Iris pigment epithelial cell (primary cell): ENCODE measurements at regions not wholly inside any gene's neighbourhood (a gene's known extent, or its start where the extent isn't known, plus 50 kb on each side); places are given as distances from the start of the nearest gene placed in this dataset.

Source experiments
- DNase-seq: peaks from one replicate; pipeline ENCODE4 v3.0.0-alpha.2; 2011; ENCODE audit warnings: low read depth

DNA sequence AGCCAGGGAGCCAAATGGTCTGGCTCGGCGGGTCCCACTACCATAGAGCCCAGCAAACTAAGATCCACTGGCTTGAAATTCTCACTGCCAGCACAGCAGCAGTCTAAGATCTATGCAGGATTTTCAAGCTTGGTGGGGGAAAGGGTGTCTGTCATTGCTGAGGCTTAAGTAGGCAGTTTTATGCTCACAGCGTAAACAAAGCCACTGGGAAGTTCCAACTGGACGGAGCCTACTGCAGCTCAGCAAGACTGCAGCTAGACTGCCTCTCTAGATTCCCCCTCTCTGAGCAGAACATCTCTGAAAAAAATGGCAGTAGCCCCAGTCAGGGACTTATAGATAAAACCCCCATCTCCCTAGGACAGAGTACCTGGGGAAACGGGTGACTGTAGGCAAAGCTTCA is 277.6 kb upstream of the PHF14 start:
- DNase-seq, result no peak

- no peak for DNase-seq
Measured at GRCh38 chr7:10703059-10703458, 270.6 kb upstream of the PHF14 start.

DNA sequence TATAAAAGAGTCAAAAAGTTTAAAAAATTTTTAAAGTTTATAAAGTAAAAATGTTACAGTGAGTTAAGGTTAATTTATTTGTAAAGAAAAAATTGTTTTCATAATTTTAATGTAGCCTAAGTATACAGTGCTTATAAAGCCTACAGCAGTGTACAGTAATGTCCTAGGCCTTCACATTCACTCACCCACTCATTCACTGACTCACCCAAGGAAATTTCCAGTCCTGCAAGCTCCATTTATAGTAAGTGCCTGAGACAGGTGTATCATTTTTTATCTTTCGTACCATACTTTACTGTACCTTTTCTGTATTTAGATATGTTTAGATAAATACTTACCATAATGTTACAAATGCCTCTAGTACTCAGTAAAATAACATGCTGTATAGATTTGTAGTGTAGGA is 269.7 kb upstream of the PHF14 start:
- no peak for DNase-seq

GRCh38 chr7:10704653-10705052 is 269.0 kb upstream of the PHF14 start:
- no peak for DNase-seq

GRCh38 chr7:10706875-10707493 is 266.7 kb upstream of the PHF14 start:
- no peak for DNase-seq

DNA sequence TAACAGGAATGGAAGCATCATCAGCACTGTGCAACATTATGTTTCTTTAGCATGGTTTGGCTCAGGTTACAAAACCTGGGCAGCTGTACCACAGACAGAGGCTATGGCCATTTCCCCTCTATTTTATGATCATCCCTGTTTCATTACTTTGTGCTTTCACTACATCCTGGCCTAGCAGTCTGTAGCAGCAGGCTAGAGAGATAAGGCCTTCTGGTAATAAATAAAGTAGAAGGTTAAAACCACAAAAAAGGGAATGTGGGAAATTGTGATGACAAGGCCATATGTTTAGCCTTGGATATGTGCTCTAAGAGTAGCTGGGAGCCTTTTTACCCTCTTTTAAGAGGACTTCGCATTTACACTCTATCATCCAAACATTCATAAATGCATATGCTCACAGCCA is 266.2 kb upstream of the PHF14 start:
- DNase-seq, result no peak

DNA sequence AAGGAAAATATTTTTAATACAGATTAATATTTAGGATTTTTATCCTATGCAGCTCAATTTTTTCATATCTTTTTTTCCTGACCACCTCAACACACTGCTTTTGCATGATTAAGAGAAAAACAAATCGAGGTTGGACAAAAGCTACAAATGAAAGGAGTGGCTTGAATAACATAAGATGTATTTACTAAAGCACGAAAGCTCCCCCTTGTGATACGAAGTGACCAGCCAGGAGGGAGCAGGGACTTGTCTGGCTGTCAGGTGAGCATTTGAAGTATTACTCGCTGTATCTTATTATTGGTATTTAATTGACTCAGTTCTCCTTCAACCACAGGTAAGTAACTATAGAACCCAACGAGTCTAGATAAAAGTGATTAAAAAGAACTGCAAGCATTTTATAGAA is 265.2 kb upstream of the PHF14 start:
- DNase-seq, result no peak

DNA sequence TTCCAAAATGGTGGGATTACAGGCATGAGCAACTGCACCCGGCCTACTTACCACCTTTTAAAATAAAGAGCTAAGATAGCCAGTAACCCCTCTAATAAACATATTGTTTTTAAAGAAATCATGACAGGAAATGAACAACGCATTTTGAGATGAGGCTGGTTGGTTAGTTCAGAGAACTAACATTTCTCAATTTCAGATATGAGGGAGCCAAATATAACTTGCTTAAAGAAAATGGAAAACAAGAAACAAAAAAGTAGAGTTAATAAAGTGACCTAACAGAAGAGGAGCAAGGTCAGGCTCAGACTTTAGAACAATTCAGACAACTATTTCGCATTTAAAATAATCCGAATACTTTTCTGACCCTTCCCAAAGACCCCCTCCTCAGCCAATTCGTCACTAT is 254.9 kb upstream of the PHF14 start:
- DNase-seq, result no peak

DNA sequence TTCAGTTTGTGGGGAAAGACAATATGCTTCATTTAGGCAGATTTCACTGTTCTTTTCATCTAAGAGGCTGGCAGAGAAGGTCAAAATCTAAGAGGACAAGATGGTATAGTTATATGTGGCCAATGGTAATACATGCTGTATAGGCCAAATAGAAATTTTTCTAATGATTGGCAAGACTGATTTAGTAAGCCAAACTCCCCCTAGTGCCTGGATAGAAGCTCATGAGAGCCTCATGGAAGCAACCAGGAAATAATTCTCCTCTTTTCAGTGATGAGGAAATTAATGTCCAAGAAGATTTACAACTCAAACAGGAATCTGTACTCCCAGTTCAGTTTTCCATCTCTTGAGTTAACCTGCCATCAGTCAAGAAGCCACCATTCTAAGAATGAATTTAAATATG is 253.6 kb upstream of the PHF14 start:
- no peak for DNase-seq

GRCh38 chr7:10721289-10721688 is 252.4 kb upstream of the PHF14 start:
- DNase-seq, result no peak

DNA sequence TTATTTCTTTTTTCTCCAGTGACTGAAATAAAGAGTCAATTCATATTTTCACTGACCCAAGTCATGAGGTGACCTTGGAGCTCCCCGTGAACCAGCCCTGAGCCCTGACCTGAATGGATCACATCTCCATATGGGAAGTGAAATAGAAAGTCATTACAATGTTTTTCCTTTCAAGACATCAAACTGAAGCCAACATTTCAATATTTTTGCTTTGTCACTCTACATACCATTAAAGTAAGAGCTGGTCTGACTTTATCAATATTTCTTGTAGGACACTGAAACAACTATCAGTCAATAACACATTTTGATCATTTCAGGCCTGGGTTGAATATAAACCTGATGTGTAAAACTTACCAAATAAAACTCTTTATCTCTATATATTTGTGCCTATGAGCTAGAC is 249.8 kb upstream of the PHF14 start:
- no peak for DNase-seq

DNA sequence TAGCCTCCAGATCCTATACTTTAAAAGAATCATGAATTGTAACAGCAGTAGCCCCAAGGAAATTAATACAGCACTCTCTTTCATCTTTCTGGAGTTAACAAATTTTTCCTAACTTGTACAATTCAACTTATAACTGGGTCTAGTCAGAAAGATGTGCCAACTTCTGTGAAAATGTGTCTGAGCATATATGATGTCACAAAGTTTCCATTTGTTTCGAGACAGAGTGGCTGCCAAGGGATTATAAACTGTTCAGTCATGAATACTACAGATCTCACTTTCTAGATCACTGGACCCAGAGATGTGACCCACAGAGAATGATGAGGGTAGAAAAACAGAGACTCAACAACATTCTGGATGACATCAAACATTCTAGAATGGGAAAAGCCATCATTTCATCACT is 249.2 kb upstream of the PHF14 start:
- DNase-seq, result no peak

DNA sequence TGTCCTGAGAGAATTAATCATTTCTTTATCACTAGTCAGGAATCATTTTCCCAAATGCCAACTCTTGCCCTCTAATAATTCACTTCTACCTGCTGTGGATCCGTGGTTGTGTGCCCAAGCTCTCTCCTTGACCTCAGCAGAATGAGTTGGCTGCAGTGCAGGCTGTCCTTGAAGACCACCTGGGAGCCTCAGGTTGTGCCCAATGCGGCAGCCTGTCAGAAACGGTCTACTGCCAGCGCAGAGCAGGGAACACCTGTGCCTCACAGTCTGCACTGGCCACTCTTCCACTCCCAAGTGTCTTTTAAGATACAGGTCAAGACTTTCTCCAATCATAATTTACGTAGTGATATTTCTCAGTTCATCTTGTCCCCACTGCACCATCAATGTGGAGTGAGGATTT is 246.0 kb upstream of the PHF14 start:
- DNase-seq, result no peak

GRCh38 chr7:10731253-10731773 is 242.4 kb upstream of the PHF14 start:
- no peak for DNase-seq

DNA sequence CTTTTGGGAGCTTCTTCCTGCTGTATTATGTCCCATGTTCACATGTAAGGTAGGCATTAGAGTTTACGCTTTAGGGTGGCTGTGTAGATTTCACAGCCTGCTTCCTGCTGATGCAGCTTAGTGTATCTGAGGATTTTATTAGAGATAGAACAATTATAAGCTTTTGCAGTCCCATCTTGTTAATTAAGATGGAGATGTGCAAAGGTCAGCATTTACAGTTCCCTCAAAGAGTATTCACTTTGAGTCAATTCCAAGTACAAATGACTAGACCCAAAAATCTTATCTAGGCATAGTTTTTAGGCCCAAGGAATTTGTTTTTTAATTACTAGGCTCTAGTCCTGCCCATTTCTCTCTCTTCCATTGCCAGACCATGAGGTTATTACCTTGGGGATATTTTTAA is 239.9 kb upstream of the PHF14 start:
- DNase-seq, result no peak

DNA sequence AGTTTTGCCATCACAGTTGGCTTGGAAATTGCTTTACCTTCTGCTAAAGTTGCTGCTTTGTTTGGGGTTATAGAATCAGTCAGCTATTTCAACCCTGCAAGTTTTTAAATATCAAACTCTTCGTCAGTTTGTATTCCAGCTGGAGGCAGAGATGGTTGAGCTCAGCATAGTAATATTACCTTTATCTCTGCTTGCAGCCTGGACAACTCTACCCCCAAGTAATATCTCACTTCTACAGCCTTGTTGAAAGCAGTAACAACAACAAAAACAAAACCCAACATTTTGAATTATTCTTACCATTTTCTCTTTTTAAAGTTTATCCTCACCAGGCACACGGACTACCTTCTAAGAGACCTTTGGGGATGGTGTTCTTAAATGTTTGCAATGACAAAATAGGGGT is 239.1 kb upstream of the PHF14 start:
- DNase-seq, result no peak

GRCh38 chr7:10739401-10739800 is 234.3 kb upstream of the PHF14 start:
- no peak for DNase-seq

DNA sequence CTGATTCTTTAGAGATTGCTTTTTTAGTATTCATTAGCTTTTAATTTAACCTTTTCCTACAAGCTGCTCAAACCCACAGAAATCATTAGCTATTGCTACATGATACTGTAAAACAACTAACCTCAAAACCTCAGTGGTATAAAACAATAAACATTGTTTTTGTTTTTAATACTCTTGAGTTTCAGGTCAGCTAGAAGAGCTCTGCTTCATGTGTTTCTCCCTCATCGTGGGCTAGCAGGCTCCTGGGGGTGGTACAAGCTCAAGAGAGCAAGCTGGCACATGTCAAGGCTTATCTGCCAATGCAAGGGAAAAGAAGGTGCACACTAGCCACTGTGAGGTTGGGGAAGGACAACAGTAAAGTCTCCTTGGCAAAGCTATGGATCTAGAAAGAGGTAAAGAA is 232.9 kb upstream of the PHF14 start:
- DNase-seq, result no peak

- no peak for DNase-seq
Measured at GRCh38 chr7:10756981-10757380, 216.7 kb upstream of the PHF14 start.

DNA sequence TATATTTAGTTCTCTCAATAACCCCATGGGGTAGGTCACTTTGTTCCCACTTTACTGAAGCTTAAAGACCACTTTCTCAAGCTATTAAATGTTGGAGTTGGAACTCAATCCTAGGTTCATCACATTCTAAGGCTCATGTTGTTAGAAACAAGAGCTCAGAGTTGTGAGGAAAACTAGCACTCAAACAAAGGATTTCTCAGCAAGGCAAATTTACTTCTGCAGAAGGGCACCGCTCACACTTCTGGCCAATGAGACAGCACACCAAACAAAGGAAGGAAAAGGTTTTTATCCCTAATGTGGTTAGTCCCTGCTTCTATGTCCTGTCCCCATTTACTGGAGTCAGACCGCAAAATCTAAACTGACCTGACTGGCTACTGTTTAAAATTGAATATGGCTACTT is 214.6 kb upstream of the PHF14 start:
- DNase-seq, result no peak

GRCh38 chr7:10767771-10768170 is 205.9 kb upstream of the PHF14 start:
- peak; percentile 5 for DNase-seq

DNA sequence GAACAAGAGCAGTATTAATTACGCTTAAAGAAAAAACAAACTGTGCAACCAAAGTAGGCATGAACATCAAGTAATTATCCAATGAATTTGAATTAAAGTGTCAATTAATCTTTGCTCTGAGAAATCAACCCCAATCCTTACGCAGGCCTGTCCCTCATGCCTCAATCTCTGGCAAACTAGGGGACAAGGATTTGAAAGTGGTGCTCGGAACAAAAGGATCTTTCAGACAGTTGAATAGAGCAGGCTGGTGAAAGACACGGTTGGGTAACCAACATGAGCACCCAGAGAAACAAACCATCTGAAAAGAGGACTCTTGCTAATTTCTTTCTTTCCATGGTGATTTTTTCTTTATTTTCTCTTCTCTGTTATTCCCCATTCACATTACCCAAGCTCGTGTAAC is 203.5 kb upstream of the PHF14 start:
- DNase-seq, result no peak

DNA sequence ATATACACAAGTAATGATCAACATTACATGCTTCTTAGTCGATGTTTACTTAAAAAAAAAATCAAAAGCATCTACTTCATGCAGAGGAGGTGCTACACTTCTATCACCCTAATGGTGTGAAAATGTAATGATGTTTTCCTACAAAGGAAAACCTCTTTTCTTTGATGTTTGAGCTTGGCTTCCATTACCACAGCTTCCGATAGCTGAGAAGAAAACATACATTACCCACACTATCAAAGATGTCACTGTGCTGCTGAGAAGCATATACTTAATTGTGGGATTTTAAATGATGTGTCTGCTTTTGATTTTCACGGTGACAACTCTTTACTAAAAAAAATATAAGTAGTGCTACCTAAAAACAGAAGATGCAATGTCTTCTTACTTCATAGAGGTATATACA is 200.2 kb upstream of the PHF14 start:
- DNase-seq, result no peak
